Iris pigment epithelial cell (primary cell): ENCODE measurements at regions not wholly inside any gene's neighbourhood (a gene's known extent, or its start where the extent isn't known, plus 50 kb on each side); places are given as distances from the start of the nearest gene placed in this dataset.

Experiments used
- DNase-seq: peaks from one replicate; pipeline ENCODE4 v3.0.0-alpha.2; 2011; ENCODE audit warnings: low read depth

DNA sequence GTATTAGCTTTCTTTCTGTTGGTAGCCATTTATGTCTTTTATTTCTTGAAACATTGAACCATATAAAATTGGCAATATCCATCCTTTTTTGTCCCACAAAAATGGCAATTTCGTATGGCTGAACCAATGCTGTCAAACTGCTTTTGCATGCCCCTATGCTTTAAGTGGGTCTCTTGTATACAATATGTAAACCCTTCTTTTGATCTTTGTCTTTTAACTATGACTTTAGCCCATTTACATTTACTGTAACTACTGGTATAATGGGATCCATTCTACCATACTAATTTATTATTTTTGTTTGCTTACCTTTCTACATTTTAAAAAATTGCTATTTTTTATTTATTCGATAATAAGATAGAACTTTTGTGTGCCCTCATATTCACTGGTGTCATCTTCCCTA is 93.4 kb downstream of the TENT4A start:
- DNase-seq: no peak

DNA sequence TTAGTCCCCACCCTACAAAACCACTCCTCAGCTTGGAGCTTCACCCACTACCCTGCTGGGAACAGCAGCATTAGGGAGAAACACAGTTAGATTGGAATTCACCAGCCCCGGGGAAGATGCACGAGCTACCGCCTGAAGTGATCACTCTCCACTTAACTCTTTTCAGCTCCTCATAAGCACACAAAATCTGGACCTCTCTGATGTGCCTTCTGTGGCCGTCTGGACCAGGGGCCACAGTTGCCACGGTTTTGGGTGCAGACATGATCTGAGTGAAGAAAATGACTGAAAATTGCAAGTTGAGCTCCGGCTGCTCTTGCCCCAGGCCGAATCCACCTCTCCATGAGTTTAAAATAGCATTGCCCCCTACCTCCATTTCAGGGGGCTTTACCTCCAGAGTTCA is 95.2 kb downstream of the TENT4A start:
- no peak for DNase-seq

DNA sequence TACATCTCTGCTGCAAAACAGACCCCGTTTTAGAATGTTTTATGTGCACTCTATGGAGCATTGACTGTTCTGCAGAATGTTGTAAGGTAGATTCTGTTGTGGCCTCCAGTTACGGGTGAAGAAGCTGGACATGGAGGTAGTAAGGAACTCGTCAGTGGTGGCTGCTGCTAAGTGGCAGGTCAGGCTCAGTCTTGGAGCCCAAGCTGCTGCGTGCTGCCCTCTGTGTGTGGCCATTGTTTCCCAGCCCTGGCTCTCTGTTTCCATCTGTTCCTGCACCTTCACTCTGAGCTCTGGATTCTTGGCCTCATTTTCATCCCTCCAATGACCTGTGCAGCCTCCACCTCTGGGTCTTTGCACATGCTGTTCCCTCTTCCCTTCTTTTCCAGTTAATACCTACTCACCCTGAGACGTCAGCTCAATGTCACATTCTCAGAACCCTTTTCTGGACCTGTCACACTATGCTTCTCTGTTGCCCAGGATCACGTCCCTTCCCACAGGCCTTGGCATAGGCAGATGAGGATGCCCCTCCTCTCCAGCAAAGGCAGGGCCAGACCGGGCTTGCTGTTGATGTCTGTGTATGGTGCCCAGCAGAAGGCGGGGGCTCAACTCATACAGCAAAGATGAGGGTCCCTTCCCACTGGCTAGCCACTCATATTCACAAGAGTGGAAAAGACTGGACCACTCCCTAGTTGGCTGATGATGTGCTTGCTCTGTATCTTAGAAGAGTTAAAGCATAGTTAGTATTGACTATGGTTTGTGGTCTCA is 97.6 kb downstream of the TENT4A start:
- DNase-seq: no peak

DNA sequence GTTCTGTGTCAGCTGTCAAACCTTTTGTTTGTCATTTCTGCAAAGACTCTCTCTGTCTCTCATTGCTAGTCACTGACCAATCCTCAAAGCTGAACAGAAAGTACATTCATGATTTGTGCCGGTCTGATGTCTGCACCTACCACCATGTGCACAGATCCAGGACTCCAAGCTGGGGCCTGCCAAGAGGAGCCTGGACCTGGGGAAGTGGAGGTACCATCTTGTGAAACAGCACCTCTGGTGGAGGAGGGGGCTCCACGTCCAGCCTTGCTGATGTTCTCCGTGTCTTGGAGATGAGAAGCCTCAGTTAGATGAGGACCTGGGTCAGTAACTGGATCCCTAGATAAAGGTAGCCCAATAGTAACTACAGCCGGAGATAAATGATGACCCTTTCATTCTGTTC is 98.9 kb downstream of the TENT4A start:
- DNase-seq: no peak

DNA sequence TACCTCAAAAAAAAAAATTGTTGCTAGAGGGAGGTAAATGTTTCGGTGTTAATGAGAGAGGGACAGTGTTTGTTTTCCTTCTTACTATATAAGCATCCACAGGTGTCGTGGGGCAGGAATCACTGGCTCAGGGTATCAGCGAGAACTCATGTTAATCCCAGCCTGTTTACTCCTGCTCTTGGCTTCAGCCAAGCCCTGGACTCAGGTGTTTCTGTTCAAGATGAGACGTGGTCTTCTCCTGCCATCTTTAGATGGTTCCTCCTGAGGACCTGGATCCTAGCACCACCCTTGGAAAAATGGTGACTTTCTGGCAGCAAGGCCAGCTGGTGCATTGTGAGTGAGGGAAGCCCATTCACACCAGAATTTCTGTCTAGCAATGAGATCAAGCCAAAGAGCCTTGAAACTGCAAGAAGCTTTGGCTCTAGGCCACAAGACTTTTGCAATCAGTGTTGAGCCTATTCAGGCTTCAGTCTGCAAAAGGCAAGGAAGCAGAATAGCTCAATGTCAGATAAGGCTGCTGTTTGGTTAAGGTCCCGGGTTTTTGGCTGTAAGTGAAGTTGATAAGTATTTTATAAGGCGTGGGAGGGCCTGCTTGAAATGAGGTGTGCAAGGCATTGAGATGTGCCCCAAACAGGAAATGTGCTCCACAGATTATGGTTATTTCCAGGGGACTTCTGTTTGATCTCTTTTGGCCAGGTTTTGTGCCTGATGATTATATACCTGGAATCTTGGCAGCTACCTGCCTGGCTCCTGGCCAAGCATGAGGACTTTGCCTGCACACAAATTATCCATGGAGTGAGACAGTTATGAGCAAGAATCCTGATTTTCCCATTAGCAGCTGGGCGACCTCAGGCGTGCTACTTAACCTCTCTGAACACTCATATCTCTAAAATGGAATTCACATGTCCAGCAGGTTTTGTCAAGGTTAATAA is 99.8 kb downstream of the TENT4A start:
- DNase-seq: peak; percentile 66

DNA sequence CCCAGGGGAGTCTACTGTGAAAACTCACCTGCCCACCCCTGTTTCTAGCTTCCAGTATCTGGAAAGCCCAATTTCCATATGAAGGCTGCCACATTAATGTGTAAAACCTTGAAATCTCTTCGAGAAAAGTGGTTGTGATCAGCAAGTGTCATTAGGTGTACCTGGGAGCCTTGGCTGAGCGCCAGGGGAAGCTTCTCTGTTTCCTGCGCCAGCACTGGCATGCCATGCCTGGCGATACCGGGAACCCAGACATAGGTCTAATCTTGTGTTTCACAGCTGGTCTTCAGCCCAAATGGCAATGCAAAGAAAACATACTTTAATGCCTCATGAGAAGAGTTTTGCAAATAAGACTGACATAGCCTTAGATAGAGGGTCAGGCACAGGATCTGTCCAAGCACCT is 101.6 kb downstream of the TENT4A start:
- no peak for DNase-seq

DNA sequence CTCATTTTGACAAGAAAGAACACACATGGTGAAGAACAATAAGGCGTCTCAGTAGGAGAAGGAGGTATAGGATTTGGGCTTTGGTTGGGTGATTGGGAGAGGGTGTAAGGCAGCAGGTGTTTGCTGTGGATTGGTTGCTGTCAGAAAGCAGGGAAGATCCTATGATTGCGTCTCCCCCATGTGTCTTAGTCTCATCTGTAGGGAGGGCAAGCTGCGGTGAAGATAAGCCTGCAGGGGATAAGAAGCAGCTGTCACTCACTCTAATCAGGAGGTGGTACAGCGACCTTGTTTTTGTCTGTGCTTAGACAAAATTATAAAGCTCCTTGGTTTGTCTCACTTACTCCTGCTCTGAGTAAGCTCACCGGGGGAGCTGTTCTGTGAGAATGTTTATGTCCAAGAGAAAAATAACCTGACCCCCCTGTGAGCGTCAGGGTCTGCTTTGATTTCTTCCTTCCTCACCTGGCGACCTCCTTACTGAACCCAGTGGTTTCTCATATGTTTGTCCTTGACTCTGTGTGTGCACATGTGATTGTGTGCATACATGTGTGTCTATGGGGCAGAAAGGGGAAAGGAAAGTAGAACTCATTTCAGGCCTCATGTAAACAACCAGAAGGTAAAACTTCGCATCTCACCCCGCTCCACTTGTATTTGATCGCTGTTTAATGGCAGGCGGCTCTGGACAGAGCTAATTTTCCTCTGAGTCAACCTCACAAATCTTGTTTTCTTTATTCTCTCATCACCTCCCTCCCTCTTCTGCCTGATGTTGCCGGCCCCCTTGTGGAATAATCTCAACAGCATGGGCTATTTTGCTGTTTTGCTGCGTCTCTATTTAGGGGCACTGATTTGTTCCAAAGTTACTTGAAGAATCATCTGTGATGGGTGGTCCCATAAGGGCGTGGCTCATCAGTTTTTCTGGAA is 105.6 kb downstream of the TENT4A start:
- DNase-seq: no peak

DNA sequence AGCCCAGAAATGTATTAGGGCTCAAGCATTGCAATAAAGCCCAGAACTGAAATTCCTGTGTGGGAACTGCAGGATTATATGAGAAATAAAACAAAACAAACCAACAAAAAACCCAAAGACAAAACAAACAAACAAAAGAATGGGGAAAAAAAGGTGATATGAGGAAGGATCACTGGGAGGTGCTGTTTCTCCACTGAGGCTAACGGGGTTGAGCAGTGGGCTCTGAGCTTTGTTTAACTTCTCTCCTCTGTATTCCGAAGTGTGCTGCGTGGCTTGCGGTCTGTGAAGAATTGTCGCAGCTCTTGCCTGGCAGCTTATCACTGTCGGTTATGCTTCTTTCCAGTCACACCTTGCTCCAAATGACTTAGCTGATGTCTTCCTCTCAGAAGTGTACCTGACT is 106.3 kb downstream of the TENT4A start:
- DNase-seq: no peak

DNA sequence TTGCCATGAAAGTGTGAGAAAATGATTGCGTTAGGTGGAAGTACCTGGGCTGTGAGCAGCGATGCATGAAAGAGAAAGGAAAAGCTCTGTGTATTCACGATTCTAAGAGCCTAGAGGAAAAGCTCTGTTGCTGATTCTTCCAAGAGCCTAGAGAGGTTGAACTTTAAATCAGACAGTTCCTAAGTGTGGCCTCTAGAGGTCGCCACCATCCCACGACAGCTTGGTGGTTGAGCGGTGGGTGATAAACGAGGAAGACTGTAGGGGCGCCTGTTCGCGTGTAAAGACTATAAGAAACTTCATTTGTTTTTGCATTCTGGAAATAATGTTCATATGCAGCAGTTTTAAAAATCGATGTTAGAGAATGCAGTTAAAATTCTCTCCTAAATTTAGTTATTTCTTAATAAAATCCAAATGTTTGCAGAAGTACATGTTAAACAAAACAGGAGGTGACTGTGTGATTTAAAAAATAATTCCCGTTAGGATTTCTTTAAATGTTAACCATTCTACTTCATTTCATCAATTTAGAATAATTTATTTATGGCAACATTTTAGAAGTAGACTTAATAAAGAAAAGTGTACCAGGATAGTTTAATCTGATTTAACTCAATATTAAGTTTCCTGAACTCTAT is 107.7 kb downstream of the TENT4A start:
- peak; percentile 5 for DNase-seq

DNA sequence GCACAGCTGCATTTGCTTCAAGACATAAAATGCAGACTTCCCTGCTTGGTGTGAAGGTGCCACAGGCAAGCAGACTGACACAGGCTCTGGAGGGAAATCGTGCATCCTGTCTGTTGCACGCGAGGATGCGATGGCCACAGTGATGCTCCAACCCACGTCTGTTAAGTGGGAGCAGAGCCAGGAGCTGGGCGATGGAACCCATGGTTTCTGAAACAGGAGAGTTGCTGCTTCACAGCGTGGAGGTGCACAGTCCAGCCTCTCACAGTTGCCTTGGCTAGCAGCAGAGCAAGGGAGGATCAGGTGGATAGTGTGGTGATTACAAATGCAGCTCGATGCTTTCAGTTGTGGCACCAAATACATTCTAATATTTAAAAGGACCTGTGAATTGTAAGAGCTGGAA is 108.8 kb downstream of the TENT4A start:
- no peak for DNase-seq

DNA sequence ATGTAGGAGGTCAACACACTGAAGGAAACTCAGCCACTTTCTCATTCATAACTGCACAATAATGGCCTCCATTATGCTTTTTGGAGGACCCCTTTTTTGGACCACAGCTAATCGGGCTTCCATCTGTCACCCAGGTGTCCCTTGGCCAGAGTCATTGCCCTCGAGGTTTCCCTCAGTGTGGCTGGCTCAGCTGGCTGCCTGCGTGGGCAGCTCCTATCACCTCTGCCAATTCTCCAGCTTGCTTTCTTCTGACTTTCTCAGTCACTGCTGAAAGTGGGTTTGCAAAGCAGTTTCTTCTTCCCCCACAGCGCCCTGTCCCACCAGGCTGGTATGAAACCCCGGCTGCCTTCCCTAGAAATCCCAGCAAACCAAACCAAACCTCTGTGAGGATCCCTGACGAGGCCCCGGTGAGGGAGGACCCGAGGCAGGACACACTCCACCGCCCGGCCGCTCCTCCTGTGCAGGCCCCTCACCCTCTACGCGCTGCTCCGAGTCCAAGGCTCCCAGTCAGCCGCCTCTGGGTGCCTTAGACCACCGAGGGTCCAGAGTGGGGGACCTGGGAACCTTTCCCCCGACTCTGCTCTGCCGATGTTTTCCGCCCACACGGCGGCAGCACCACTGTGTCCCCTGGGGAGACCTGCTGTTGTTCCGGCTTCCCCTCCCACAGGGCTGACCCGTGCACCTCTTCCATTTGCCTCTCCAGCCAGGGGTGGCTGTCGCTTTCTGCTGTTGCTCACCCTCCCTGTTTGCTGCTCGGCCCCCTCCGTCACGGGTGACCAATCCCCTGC is 109.5 kb downstream of the TENT4A start:
- no peak for DNase-seq

DNA sequence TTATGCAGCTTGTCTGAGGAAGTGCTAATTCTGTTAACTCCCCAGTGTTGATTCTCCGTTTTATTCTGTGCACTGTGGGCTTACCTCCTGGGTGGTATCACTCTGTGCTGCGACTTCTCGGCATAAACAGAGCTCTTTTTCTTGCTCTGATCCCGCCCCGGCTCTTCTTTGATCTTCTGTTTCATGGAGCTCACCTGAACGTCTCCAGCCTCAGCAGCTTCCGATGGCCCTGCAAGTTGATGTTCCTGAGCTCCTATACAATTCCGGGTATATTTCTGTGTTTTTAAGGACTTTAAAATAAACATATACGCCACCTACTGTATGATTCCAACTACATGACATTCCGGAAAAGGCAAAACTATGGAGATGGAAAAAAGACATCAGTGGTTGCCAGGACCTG is 110.8 kb downstream of the TENT4A start:
- no peak for DNase-seq

DNA sequence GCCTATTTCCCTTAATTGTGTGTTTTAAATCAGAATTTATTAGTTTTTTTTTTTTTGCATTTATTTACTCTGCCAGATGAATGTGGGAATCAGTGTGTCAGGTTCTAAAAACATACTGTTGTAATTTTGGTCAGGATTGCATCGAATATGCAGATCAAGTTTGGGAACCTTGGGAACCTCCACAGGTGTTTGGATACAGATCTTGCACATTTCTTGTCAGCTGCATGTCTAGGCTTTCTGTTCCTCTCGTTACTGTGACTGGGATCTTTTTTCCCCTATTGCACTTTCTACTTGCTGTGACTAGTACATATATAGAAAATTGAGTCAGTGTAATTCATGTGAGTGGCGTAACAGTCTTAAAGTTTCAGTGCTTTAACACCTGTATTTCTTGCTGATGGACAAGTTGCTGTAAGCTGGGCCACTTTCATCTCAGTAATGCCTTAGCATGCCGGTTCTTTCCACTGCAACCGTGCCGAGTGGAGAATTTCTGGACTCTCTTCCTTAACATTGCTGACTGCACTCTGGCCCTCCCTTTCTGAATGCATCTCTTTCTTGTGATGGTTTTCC is 112.5 kb downstream of the TENT4A start:
- no peak for DNase-seq

DNA sequence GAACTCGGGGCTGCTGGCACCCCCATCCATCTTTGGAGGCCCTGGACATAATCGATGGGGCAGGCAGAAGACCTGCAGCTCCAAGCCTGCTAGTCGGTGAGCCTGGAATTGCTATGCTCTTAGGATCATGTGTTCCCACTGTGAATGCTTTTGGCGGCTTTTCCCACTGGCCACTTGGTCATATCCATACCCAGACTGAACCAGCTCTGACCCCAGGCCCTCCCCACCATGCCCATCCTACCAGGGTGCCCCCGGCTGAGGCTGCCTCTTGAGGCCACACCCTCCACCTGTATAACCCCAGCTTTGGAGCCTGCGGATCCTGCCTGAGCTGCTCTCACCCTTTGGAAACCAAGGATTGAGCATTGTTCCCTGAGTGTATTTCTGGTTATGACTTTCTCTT is 113.5 kb downstream of the TENT4A start:
- no peak for DNase-seq

DNA sequence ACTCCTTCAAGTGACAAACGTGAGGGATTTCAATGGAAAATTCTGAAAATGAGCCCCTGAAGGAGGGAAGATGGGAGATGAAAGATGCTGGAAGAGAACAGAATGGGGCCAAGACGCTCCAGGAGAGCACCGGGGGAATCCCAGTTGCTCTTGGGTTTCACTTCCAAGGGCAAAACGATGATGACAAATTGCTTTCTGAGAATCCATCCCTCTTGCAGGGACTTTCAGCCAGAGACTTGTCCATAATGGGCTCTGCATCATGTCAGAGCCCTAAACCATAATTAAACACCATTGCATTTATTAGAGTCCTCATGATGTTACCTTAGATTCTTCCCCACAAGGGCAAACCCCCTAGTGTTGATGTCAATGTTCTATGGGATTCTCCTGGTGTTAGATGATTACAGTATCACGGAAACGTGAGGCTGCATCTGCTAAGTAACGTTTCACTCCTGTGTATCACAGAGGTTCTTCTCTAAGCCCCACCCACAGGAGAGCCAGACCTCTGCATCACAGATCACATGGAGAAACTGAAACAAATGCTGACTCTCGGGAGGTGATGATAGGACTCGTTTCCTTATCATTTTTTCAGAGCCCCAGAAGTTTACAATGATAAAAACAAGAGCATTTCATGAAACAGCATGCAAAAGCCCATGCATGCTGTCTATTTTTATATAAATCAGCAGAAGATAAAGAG is 114.4 kb downstream of the TENT4A start:
- no peak for DNase-seq

DNA sequence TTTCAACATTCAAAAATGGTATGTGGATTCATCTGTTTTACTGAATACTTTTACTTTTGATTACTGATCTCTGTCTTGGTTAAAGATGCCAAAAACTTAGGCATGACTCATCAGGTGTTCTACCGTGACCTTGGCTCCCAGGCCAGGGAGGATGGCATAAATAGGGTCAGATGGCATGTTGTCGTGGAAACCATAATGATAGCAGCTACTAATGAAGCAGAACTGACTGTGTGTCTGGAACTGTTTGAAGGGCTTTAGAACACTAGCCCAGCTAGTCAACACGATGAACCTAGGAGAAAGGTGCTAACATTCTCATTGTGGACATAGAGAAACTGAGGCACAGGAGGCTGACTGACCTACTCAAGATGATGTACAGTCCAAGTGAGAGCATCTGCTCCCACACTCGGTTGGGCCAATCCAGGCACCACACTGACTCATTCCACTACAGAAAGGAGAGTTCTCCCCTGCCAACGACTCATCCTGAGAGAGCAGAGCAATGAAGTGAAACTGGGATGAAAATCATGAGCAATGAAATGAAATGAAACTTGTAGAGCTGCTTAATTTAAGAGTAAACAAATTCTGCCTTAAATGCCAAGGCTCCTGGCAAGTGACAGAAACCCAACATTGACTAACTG is 116.0 kb downstream of the TENT4A start:
- DNase-seq: peak; percentile 4

DNA sequence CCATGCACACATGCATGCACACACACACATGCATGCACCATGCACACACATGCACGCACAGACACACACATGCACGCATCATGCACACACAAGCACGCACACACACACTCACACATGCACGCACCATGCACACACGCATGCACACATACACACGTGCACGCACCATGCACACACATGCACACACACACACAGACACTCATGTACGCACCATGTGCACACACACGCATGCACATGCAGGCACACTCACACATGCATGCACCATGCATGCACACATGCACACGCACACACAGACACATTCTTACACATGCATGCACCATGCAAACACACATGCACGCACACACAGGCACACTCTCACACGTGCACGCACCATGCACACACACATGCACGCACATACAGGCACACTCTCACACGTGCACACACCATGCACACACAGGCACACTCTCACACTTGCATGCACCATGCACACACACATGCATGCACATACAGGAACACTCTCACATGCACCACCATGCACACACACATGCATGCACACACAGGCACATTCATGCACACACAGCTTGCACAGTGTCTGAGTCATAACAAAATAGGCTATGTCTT is 117.5 kb downstream of the TENT4A start:
- no peak for DNase-seq

DNA sequence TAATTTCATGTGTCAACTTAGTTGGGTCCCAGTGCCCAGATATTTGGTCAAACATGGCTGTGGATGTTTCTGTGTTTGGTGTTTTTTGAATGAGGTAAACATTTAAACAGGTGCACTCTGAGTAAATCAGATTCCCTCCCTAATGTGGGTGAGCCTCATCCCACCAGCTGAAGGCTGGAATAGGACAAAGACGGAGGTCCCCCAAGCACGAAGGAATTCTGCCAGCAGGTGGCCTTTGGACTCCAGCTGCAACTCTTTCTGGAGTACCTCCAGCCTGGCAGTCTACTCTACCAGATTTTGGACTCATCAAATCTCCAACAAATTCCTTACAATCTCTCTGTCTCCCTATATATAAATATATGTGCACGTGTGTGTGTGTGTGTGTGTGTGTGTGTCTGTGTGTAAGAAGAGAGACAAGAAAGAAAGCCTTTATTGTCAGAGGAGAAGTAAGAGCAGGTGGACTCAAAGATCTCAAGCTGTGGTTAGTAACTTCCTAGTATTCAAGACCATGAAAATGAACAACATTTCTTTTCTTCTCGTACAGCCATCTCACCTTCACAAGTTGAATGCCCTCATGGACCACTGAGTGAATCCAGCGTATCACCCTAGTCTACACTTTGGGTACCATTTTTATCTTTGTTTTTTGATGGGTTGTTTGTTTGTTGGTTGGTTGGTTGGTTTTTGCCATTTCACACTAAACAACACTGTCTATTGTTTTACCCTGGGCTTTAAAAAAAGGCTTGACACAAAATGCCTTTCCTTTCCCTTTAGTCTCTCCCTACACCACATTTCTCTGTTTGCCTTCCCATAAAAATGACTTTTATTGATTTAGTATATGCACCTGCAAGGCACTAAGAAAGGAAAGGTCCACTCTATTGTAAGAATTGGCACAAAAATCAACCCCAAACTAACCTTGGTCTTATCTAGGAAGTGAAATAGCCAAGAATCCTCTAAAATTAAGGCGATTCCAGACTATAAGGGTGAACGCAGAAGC is 118.7 kb downstream of the TENT4A start:
- no peak for DNase-seq
